Activated T-helper 17 cell treated with anti-CD3 and anti-CD28 coated beads, Interleukin-2, amount 50 U/mL, for 72 hours (primary cell): ENCODE measurements at regions not wholly inside any gene's neighbourhood (a gene's known extent, or its start where the extent isn't known, plus 50 kb on each side); places are given as distances from the start of the nearest gene placed in this dataset.

Source experiments
- ATAC-seq: fragments of 150-1000 bp; cut with Tn5 transposase; replicated peaks from 2 replicates; pipeline ENCODE4 v1.10.0; 2021; ENCODE audit warnings: mild to moderate bottlenecking, moderate library complexity
- H3K27ac Mint-ChIP-seq: one replicate; pipeline ENCODE4 v1.8.0; 2022; ENCODE audit warnings: mixed read lengths
- H3K27me3 Mint-ChIP-seq: one replicate; pipeline ENCODE4 v1.8.0; 2022; ENCODE audit warnings: mixed read lengths
- H3K36me3 Mint-ChIP-seq: one replicate; pipeline ENCODE4 v1.8.0; 2022; ENCODE audit warnings: low read depth, mild to moderate bottlenecking, mixed read lengths
- H3K4me1 Mint-ChIP-seq: one replicate; pipeline ENCODE4 v1.8.0; 2022; ENCODE audit warnings: mixed read lengths
- H3K4me3 Mint-ChIP-seq: one replicate; pipeline ENCODE4 v1.8.0; 2022; ENCODE audit warnings: mild to moderate bottlenecking, mixed read lengths
- H3K9me3 Mint-ChIP-seq: one replicate; pipeline ENCODE4 v1.8.0; 2022; ENCODE audit warnings: mixed read lengths

GRCh38 chr10:81093056-81093455 lies 555.4 kb downstream of the SH2D4B start:
- no peak overlapping the region for H3K27ac Mint-ChIP-seq

GRCh38 chr10:81095238-81095637 lies 557.5 kb downstream of the SH2D4B start:
- H3K27me3 Mint-ChIP-seq, result peaks cover 5% of the 10 kb centered on the region
- H3K4me1 Mint-ChIP-seq, result no peaks in the 10 kb centered on the region
- H3K27ac Mint-ChIP-seq, result no peak overlapping the region
- no peaks in the 10 kb centered on the region for H3K36me3 Mint-ChIP-seq
- no peaks in the 10 kb centered on the region for H3K9me3 Mint-ChIP-seq
- ATAC-seq, result no peak
- H3K4me3 Mint-ChIP-seq, result no peak overlapping the region

More at GRCh38 chr10:81093056-81093455, 555.4 kb downstream of the SH2D4B start:
- Mint-ChIP-seq H3K27me3 (peaks cover 5% of the 10 kb centered on the region), H3K36me3 (no peaks in the 10 kb centered on the region), H3K9me3 (no peaks in the 10 kb centered on the region), H3K4me3 (no peak overlapping the region), H3K4me1 (no peaks in the 10 kb centered on the region)
- no peak for ATAC-seq

- Mint-ChIP-seq H3K4me1 (no peaks in the 10 kb centered on the region), H3K27ac (no peak overlapping the region), H3K9me3 (no peaks in the 10 kb centered on the region), H3K27me3 (peaks cover 5% of the 10 kb centered on the region), H3K36me3 (no peaks in the 10 kb centered on the region), H3K4me3 (no peak overlapping the region)
- ATAC-seq, result no peak
These were observed 558.9 kb downstream of the SH2D4B start for GRCh38 chr10:81096558-81096957.

GRCh38 chr10:81101062-81101461 lies 563.4 kb downstream of the SH2D4B start:
- Mint-ChIP-seq H3K27me3 (no peaks in the 10 kb centered on the region), H3K36me3 (no peaks in the 10 kb centered on the region), H3K4me3 (no peak overlapping the region), H3K9me3 (no peaks in the 10 kb centered on the region), H3K4me1 (no peaks in the 10 kb centered on the region), H3K27ac (no peak overlapping the region)
- no peak for ATAC-seq

- Mint-ChIP-seq H3K9me3 (no peaks in the 10 kb centered on the region), H3K27ac (no peak overlapping the region), H3K36me3 (no peaks in the 10 kb centered on the region), H3K4me3 (no peak overlapping the region), H3K4me1 (no peaks in the 10 kb centered on the region), H3K27me3 (no peaks in the 10 kb centered on the region)
- ATAC-seq, result no peak
These were observed 566.8 kb downstream of the SH2D4B start for GRCh38 chr10:81104494-81104893.

- Mint-ChIP-seq H3K27me3 (no peaks in the 10 kb centered on the region), H3K9me3 (no peaks in the 10 kb centered on the region), H3K4me3 (no peak overlapping the region), H3K27ac (no peak overlapping the region), H3K4me1 (no peaks in the 10 kb centered on the region), H3K36me3 (no peaks in the 10 kb centered on the region)
- ATAC-seq, result no peak
These were observed 571.0 kb downstream of the SH2D4B start for GRCh38 chr10:81108516-81109199.

- Mint-ChIP-seq H3K27ac (no peak overlapping the region), H3K27me3 (no peaks in the 10 kb centered on the region)
These were observed 571.6 kb downstream of the SH2D4B start for GRCh38 chr10:81109200-81109752.

GRCh38 chr10:81116201-81116600 lies 578.5 kb downstream of the SH2D4B start:
- H3K9me3 Mint-ChIP-seq, result no peaks in the 10 kb centered on the region
- H3K27me3 Mint-ChIP-seq, result no peaks in the 10 kb centered on the region
- no peaks in the 10 kb centered on the region for H3K36me3 Mint-ChIP-seq
- no peak for ATAC-seq
- no peaks in the 10 kb centered on the region for H3K4me1 Mint-ChIP-seq
- no peak overlapping the region for H3K4me3 Mint-ChIP-seq
- no peak overlapping the region for H3K27ac Mint-ChIP-seq

More at GRCh38 chr10:81109200-81109752, 571.6 kb downstream of the SH2D4B start:
- H3K36me3 Mint-ChIP-seq, result no peaks in the 10 kb centered on the region
- H3K4me1 Mint-ChIP-seq, result no peaks in the 10 kb centered on the region
- H3K4me3 Mint-ChIP-seq, result no peak overlapping the region
- no peak for ATAC-seq
- H3K9me3 Mint-ChIP-seq, result no peaks in the 10 kb centered on the region

- H3K27ac Mint-ChIP-seq, result no peak overlapping the region
- H3K4me3 Mint-ChIP-seq, result no peak overlapping the region
- no peak for ATAC-seq
- H3K27me3 Mint-ChIP-seq, result no peaks in the 10 kb centered on the region
- no peaks in the 10 kb centered on the region for H3K36me3 Mint-ChIP-seq
- no peaks in the 10 kb centered on the region for H3K4me1 Mint-ChIP-seq
- no peaks in the 10 kb centered on the region for H3K9me3 Mint-ChIP-seq
These were observed 579.3 kb downstream of the SH2D4B start for GRCh38 chr10:81116990-81117389.

GRCh38 chr10:81127931-81128330 lies 590.2 kb downstream of the SH2D4B start:
- Mint-ChIP-seq H3K4me3 (no peak overlapping the region), H3K27me3 (no peaks in the 10 kb centered on the region), H3K27ac (no peak overlapping the region), H3K4me1 (no peaks in the 10 kb centered on the region), H3K36me3 (no peaks in the 10 kb centered on the region), H3K9me3 (no peaks in the 10 kb centered on the region)
- no peak for ATAC-seq

- H3K4me1 Mint-ChIP-seq, result no peaks in the 10 kb centered on the region
- H3K27me3 Mint-ChIP-seq, result no peaks in the 10 kb centered on the region
- H3K36me3 Mint-ChIP-seq, result no peaks in the 10 kb centered on the region
- ATAC-seq, result no peak
- H3K27ac Mint-ChIP-seq, result no peak overlapping the region
- H3K4me3 Mint-ChIP-seq, result no peak overlapping the region
- H3K9me3 Mint-ChIP-seq, result no peaks in the 10 kb centered on the region
These were observed 592.3 kb downstream of the SH2D4B start for GRCh38 chr10:81130014-81130413.

- no peak overlapping the region for H3K27ac Mint-ChIP-seq
- ATAC-seq, result no peak
- H3K27me3 Mint-ChIP-seq, result no peaks in the 10 kb centered on the region
- H3K4me1 Mint-ChIP-seq, result no peaks in the 10 kb centered on the region
- no peaks in the 10 kb centered on the region for H3K36me3 Mint-ChIP-seq
- peaks cover 12% of the 10 kb centered on the region for H3K9me3 Mint-ChIP-seq
- H3K4me3 Mint-ChIP-seq, result no peak overlapping the region
These were observed 598.1 kb downstream of the SH2D4B start for GRCh38 chr10:81135851-81136250.

- H3K9me3 Mint-ChIP-seq, result peaks cover 12% of the 10 kb centered on the region
- ATAC-seq, result no peak
- H3K4me3 Mint-ChIP-seq, result no peak overlapping the region
- no peaks in the 10 kb centered on the region for H3K27me3 Mint-ChIP-seq
- H3K4me1 Mint-ChIP-seq, result no peaks in the 10 kb centered on the region
- no peak overlapping the region for H3K27ac Mint-ChIP-seq
- H3K36me3 Mint-ChIP-seq, result no peaks in the 10 kb centered on the region
These were observed 598.6 kb downstream of the SH2D4B start for GRCh38 chr10:81136261-81136660.

- H3K4me1 Mint-ChIP-seq, result no peaks in the 10 kb centered on the region
- no peaks in the 10 kb centered on the region for H3K9me3 Mint-ChIP-seq
- no peak for ATAC-seq
- no peak overlapping the region for H3K27ac Mint-ChIP-seq
- H3K4me3 Mint-ChIP-seq, result no peak overlapping the region
- no peaks in the 10 kb centered on the region for H3K27me3 Mint-ChIP-seq
- H3K36me3 Mint-ChIP-seq, result no peaks in the 10 kb centered on the region
These were observed 608.3 kb downstream of the SH2D4B start for GRCh38 chr10:81145975-81146374.

GRCh38 chr10:81146436-81146835 lies 608.7 kb downstream of the SH2D4B start:
- no peaks in the 10 kb centered on the region for H3K9me3 Mint-ChIP-seq
- no peak overlapping the region for H3K4me3 Mint-ChIP-seq
- no peak for ATAC-seq
- H3K4me1 Mint-ChIP-seq, result no peaks in the 10 kb centered on the region
- no peaks in the 10 kb centered on the region for H3K27me3 Mint-ChIP-seq
- H3K36me3 Mint-ChIP-seq, result no peaks in the 10 kb centered on the region
- H3K27ac Mint-ChIP-seq, result no peak overlapping the region
